A673 (cell line): ENCODE measurements at regions not wholly inside any gene's neighbourhood (a gene's known extent, or its start where the extent isn't known, plus 50 kb on each side); places are given as distances from the start of the nearest gene placed in this dataset.

Source experiments
- CTCF ChIP-seq: fragments of 300-800, 200-600 bp; sonication (generic); conservative IDR thresholded peaks from 2 replicates; pipeline ENCODE4 v1.5.1; 2017; ENCODE audit warnings: low read depth, mild to moderate bottlenecking, antibody characterized with exemption, low read length, moderate library complexity, mixed read lengths
- EZH2 ChIP-seq: fragments of 200-600 bp; sonication (generic); IDR thresholded peaks from 2 replicates; pipeline ENCODE4 v1.6.1; 2017; ENCODE audit warnings: borderline replicate concordance, low read depth, mild to moderate bottlenecking, mixed read lengths, antibody characterized with exemption, low read length; ENCODE audit not compliant: poor library complexity, severe bottlenecking

DNA sequence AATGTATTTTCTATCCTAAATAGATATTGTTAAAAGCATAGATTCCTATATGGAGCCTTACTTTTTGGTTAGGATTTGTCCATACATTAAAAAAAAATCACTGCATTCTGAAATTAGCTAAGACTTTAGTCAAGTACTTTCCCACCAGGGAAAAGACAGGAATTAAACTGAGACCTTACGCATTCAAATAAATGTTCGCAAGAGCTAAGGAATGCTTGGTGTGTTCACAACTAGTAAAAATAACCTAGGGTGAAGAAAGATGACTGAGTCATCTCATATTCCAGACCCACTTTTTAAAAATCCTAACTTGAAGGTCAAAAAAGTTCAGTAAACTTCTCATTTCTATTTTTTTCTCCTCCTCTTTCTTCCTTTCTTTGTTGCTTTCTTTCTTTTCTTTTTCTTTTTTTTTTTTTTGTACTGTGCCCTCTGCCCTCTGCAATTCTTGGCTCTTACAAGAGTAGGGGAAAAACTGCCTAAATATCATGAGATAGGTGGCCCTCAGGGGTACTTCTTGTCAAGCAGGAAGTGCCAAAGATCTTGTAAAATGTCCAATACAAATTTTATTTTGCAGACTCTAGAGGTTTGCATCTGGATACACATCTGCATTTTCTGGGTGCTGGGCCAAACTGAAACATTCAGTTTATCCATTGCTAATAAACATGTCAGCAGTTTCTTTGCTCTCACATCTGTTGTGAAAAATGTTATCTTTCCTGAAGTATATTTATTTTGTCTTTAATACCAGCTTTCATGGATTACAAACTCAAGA, 121.4 kb upstream of the GORAB start:
- TF ChIP-seq CTCF (no peak), EZH2 (no peak)
